Ascending aorta (tissue), 2 donors: ENCODE measurements at regions not wholly inside any gene's neighbourhood (a gene's known extent, or its start where the extent isn't known, plus 50 kb on each side); places are given as distances from the start of the nearest gene placed in this dataset.

Experiments used
- DNase-seq, 2 donors: peaks; one replicate each; pipeline ENCODE4 v3.0.0-alpha.2; 2019; ENCODE audit warnings: low spot score in 2 of 2
- H3K27ac ChIP-seq, 2 donors: fragments of 200-600 bp; sonication (generic); one replicate each; pipeline ENCODE4 v1.5.1; 2016 to 2017; ENCODE audit warnings: mild to moderate bottlenecking in 1 of 2
- H3K27me3 ChIP-seq: fragments of 200-600 bp; sonication (generic); one replicate; pipeline ENCODE4 v1.5.1; 2017
- H3K36me3 ChIP-seq, 2 donors: fragments of 200-600 bp; sonication (generic); one replicate each; pipeline ENCODE4 v1.5.1; 2016
- H3K4me1 ChIP-seq, 2 donors: fragments of 200-600 bp; sonication (generic); one replicate each; pipeline ENCODE4 v1.5.1; 2016 to 2017; ENCODE audit warnings: mild to moderate bottlenecking in 1 of 2
- H3K4me3 ChIP-seq, 2 donors: fragments of 200-600 bp; sonication (generic); one replicate each; pipeline ENCODE4 v1.5.1; 2016 to 2017; ENCODE audit warnings: mild to moderate bottlenecking in 1 of 2
- H3K9me3 ChIP-seq, 2 donors: fragments of 200-600 bp; sonication (generic); one replicate each; pipeline ENCODE4 v1.5.1; 2016
- intact Hi-C: fragments of 100-400 bp; cut with DNase I; formaldehyde crosslinking; loops from one replicate; pipeline ENCODE4 v1.15.1; 2023
- TF ChIP-seq, protein P1 (sequence below), 3 experiments: fragments of 200-600 bp in 2 of 3; fragments of 450-650 bp in 1 of 3; sonication (generic) in 2 of 3; IDR thresholded peaks; one replicate each; pipeline ENCODE4 v1.5.1; 2016 to 2019; ENCODE audit warnings: antibody characterized with exemption in 3 of 3, mild to moderate bottlenecking in 1 of 3, moderate library complexity in 1 of 3

GRCh38 chr13:81846771-81847170 is 1505.8 kb upstream of the SPRY2 start:
- no peak overlapping the region for H3K27ac ChIP-seq
- DNase-seq, result no peak
- H3K9me3 ChIP-seq, result no peaks in the 10 kb centered on the region
- H3K27me3 ChIP-seq, result no peaks in the 10 kb centered on the region
- H3K4me3 ChIP-seq, result no peak overlapping the region
- no peaks in the 10 kb centered on the region for H3K36me3 ChIP-seq
- TF ChIP-seq, protein P1, sequence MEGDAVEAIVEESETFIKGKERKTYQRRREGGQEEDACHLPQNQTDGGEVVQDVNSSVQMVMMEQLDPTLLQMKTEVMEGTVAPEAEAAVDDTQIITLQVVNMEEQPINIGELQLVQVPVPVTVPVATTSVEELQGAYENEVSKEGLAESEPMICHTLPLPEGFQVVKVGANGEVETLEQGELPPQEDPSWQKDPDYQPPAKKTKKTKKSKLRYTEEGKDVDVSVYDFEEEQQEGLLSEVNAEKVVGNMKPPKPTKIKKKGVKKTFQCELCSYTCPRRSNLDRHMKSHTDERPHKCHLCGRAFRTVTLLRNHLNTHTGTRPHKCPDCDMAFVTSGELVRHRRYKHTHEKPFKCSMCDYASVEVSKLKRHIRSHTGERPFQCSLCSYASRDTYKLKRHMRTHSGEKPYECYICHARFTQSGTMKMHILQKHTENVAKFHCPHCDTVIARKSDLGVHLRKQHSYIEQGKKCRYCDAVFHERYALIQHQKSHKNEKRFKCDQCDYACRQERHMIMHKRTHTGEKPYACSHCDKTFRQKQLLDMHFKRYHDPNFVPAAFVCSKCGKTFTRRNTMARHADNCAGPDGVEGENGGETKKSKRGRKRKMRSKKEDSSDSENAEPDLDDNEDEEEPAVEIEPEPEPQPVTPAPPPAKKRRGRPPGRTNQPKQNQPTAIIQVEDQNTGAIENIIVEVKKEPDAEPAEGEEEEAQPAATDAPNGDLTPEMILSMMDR (IDR thresholded peaks at IDR 0.05), result no peak
- H3K4me1 ChIP-seq, result no peaks in the 10 kb centered on the region
- intact Hi-C loops, result no loop called here

- Histone ChIP-seq H3K36me3 (no peaks in the 10 kb centered on the region), H3K4me1 (no peaks in the 10 kb centered on the region), H3K9me3 (no peaks in the 10 kb centered on the region), H3K27me3 (no peaks in the 10 kb centered on the region), H3K27ac (no peak overlapping the region), H3K4me3 (no peak overlapping the region)
- intact Hi-C loops, result no loop called here
- TF ChIP-seq, protein P1 (IDR thresholded peaks at IDR 0.05), result no peak
- DNase-seq, result no peak
These were observed 1480.3 kb upstream of the SPRY2 start for GRCh38 chr13:81821259-81821658.

GRCh38 chr13:81800433-81800832 is 1459.5 kb upstream of the SPRY2 start:
- intact Hi-C loops, result no loop called here
- H3K36me3 ChIP-seq, result no peaks in the 10 kb centered on the region

GRCh38 chr13:81795710-81796109 is 1454.8 kb upstream of the SPRY2 start:
- no peaks in the 10 kb centered on the region for H3K27me3 ChIP-seq
- intact Hi-C loops, result no loop called here
- H3K9me3 ChIP-seq, result no peaks in the 10 kb centered on the region
- H3K4me3 ChIP-seq, result no peak overlapping the region
- DNase-seq, result no peak
- H3K36me3 ChIP-seq, result no peaks in the 10 kb centered on the region
- TF ChIP-seq, protein P1 (IDR thresholded peaks at IDR 0.05), result no peak
- no peak overlapping the region for H3K27ac ChIP-seq
- no peaks in the 10 kb centered on the region for H3K4me1 ChIP-seq

More at GRCh38 chr13:81800433-81800832, 1459.5 kb upstream of the SPRY2 start:
- no peak for DNase-seq
- no peaks in the 10 kb centered on the region for H3K27me3 ChIP-seq
- TF ChIP-seq, protein P1 (IDR thresholded peaks at IDR 0.05), result no peak
- no peaks in the 10 kb centered on the region for H3K9me3 ChIP-seq
- no peak overlapping the region for H3K27ac ChIP-seq
- H3K4me3 ChIP-seq, result no peak overlapping the region
- no peaks in the 10 kb centered on the region for H3K4me1 ChIP-seq

DNA sequence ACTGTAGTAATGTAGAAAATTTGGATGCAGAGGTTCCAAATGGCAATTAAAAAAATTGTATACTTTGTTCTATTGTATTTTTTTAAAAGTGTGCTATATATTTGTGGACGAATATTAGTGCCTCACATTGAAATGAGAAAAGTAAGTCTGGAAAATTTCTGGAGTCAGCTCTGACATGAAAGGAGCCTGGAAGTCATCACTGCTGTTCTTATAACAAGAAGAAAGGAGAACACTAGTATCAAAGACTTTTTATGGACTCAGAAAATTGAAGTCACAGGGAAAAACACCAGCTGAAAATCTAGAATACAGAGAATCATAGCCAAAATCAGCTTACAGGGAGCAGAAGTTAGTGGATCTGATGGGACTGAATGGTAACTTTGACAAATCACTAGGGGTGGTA is 1450.7 kb upstream of the SPRY2 start:
- Histone ChIP-seq H3K27me3 (no peaks in the 10 kb centered on the region), H3K4me1 (no peaks in the 10 kb centered on the region), H3K9me3 (no peaks in the 10 kb centered on the region), H3K27ac (no peak overlapping the region), H3K36me3 (no peaks in the 10 kb centered on the region), H3K4me3 (no peak overlapping the region)
- TF ChIP-seq, protein P1 (IDR thresholded peaks at IDR 0.05), result no peak
- intact Hi-C loops, result no loop called here
- no peak for DNase-seq

- Histone ChIP-seq H3K27ac (no peak overlapping the region), H3K4me1 (no peaks in the 10 kb centered on the region), H3K36me3 (no peaks in the 10 kb centered on the region), H3K27me3 (no peaks in the 10 kb centered on the region), H3K9me3 (no peaks in the 10 kb centered on the region), H3K4me3 (no peak overlapping the region)
- intact Hi-C loops, result no loop called here
- no peak for DNase-seq
- TF ChIP-seq, protein P1 (IDR thresholded peaks at IDR 0.05), result no peak
These were observed 1440.5 kb upstream of the SPRY2 start for GRCh38 chr13:81781471-81781870.
